B cell (primary cell): ENCODE measurements at regions not wholly inside any gene's neighbourhood (a gene's known extent, or its start where the extent isn't known, plus 50 kb on each side); places are given as distances from the start of the nearest gene placed in this dataset.

Experiments used
- ATAC-seq: fragments of 200-7000 bp; cut with Tn5 transposase; one replicate; pipeline ENCODE4 v1.10.0; 2021; ENCODE audit warnings: low read depth, mild to moderate bottlenecking, moderate number of reproducible peaks, moderate library complexity
- CTCF ChIA-PET: fragments of 350-600 bp; sonication (Branson Sonifier 250); formaldehyde crosslinking; loops from one replicate; lab custom pipeline; 2021; ENCODE audit warnings: antibody characterized with exemption, inconsistent platforms; lab: Charles Lee
- POLR2A ChIA-PET: fragments of 350-600 bp; sonication (Branson Sonifier 250); formaldehyde crosslinking; loops from one replicate; lab custom pipeline; 2021; ENCODE audit warnings: antibody characterized with exemption; lab: Charles Lee
- DNase-seq: peaks from one replicate; pipeline ENCODE4 v3.0.0; 2013
- H2AFZ ChIP-seq: 2 replicates; pipeline ENCODE4 v1.6.1; 2012; ENCODE audit warnings: mild to moderate bottlenecking, low read depth, low read length; ENCODE audit not compliant: insufficient read depth, poor library complexity, severe bottlenecking
- H3K27ac ChIP-seq, 2 donors: 1 replicate in 1 of 2; 2 replicates in 1 of 2; pipeline ENCODE4 v1.5.1; 2012 to 2013; ENCODE audit warnings: low read length in 2 of 2, mild to moderate bottlenecking in 2 of 2, moderate library complexity in 1 of 2
- H3K27me3 ChIP-seq, 4 experiments: fragments of 200-600 bp in 1 of 4; sonication (generic) in 1 of 4; replicated peaks in 1 of 4; 1 replicate in 2 of 4; 2 replicates in 2 of 4; pipeline versions ENCODE4 v1.6.1 to v1.7.0; 2013 to 2016; ENCODE audit warnings: low read length in 3 of 4, mild to moderate bottlenecking in 2 of 4, mixed read lengths in 1 of 4, moderate library complexity in 1 of 4; ENCODE audit not compliant: insufficient read depth in 4 of 4, control insufficient read depth in 3 of 4; ENCODE audit errors: control extremely low read depth in 1 of 4
- H3K36me3 ChIP-seq, 2 experiments: replicated peaks in 1 of 2; 1 replicate in 1 of 2; 2 replicates in 1 of 2; pipeline versions ENCODE4 v1.6.1 to v1.7.1; 2013; ENCODE audit warnings: low read length in 1 of 2; ENCODE audit not compliant: insufficient read depth in 2 of 2, control insufficient read depth in 1 of 2; ENCODE audit errors: control extremely low read depth in 1 of 2, extremely low read depth in 1 of 2
- H3K4me1 ChIP-seq, 2 donors: fragments of 200-600 bp in 1 of 2; sonication (generic) in 1 of 2; 1 replicate in 1 of 2; 2 replicates in 1 of 2; pipeline versions ENCODE4 v1.5.1 to v1.6.1; 2013 to 2017; ENCODE audit warnings: low read length in 2 of 2; ENCODE audit not compliant: control insufficient read depth in 2 of 2, insufficient read depth in 2 of 2
- H3K4me2 ChIP-seq: replicated peaks from 2 replicates; pipeline ENCODE3; 2012; ENCODE audit warnings: mild to moderate bottlenecking, low read depth, low read length; ENCODE audit not compliant: poor library complexity, severe bottlenecking
- H3K4me3 ChIP-seq, 5 experiments: fragments of 200-600 bp in 1 of 5; sonication (generic) in 1 of 5; 1 replicate in 3 of 5; 2 replicates in 2 of 5; pipeline versions ENCODE4 v1.5.1 to v1.7.0; 2011 to 2016; ENCODE audit warnings: low read length in 4 of 5, mild to moderate bottlenecking in 4 of 5, low read depth in 2 of 5, control low read depth in 1 of 5, moderate library complexity in 1 of 5; ENCODE audit not compliant: insufficient read depth in 1 of 5; ENCODE audit errors: control extremely low read depth in 1 of 5, extremely low read depth in 1 of 5
- H3K79me2 ChIP-seq: fragments of 200-600 bp; sonication (generic); one replicate; pipeline ENCODE4 v1.6.0; 2016; ENCODE audit warnings: low read length; ENCODE audit not compliant: control insufficient read depth, insufficient read depth
- H3K9ac ChIP-seq: fragments of 200-600 bp; sonication (generic); 2 replicates; pipeline ENCODE4 v1.6.1; 2017; ENCODE audit warnings: mild to moderate bottlenecking, low read length, moderate library complexity
- H3K9me3 ChIP-seq, 3 donors: one replicate each; pipeline versions ENCODE4 v1.6.1 to v1.7.1; 2013; ENCODE audit warnings: low read length in 2 of 3; ENCODE audit not compliant: control insufficient read depth in 2 of 3, insufficient read depth in 1 of 3; ENCODE audit errors: control extremely low read depth in 1 of 3
- H4K20me1 ChIP-seq: 2 replicates; pipeline ENCODE4 v1.6.0; 2012; ENCODE audit warnings: mild to moderate bottlenecking, low read length; ENCODE audit not compliant: insufficient read depth, control insufficient read depth, poor library complexity, severe bottlenecking
- H3K27ac Mint-ChIP-seq: one replicate; pipeline ENCODE4 v1.8.0; 2021; ENCODE audit warnings: mixed read lengths
- H3K27me3 Mint-ChIP-seq: one replicate; pipeline ENCODE4 v1.8.0; 2021; ENCODE audit warnings: mixed read lengths
- H3K4me1 Mint-ChIP-seq: one replicate; pipeline ENCODE4 v1.8.0; 2021; ENCODE audit warnings: mixed read lengths
- H3K4me3 Mint-ChIP-seq: one replicate; pipeline ENCODE4 v1.8.0; 2021; ENCODE audit warnings: mixed read lengths
- H3K9me3 Mint-ChIP-seq: one replicate; pipeline ENCODE4 v1.8.0; 2022; ENCODE audit warnings: mixed read lengths; ENCODE audit not compliant: insufficient read depth
- CTCF ChIP-seq: fragments of 200-600 bp; IDR thresholded peaks from one replicate; pipeline ENCODE4 v1.8.0; 2022; ENCODE audit warnings: antibody characterized with exemption, mild to moderate bottlenecking
- EZH2 ChIP-seq: IDR thresholded peaks from 2 replicates; pipeline ENCODE4 v1.6.1; 2012; ENCODE audit warnings: borderline replicate concordance, low read depth, mild to moderate bottlenecking, moderate library complexity, low read length; ENCODE audit not compliant: insufficient read depth, poor library complexity, severe bottlenecking
- WGBS: methylation state at CpG from one replicate; pipeline ENCODE4 v1.1.5; 2013; ENCODE audit warnings: missing lambda C conversion rate; ENCODE audit not compliant: insufficient coverage; 5-methylcytosine and 5-hydroxymethylcytosine counted together
- intact Hi-C: fragments of 100-400 bp; cut with micrococcal nuclease; formaldehyde crosslinking; loops from one replicate; pipeline ENCODE4 v1.10.0; 2022

GRCh38 chr18:60894254-60894945 lies 438.8 kb upstream of the CDH20 start:
- H3K27ac ChIP-seq = no peak overlapping the region
- ATAC-seq (no peak), DNase-seq (no peak)
- H3K9me3 ChIP-seq = peaks cover 0 to 1% (median 0%) of the 10 kb centered on the region in 3 donors
- H3K4me1 ChIP-seq = no peaks in the 10 kb centered on the region
- H4K20me1 ChIP-seq = no peaks in the 10 kb centered on the region
- no peak overlapping the region for H3K9ac ChIP-seq
- H3K36me3 ChIP-seq = no peaks in the 10 kb centered on the region
- H3K27me3 ChIP-seq = no peaks in the 10 kb centered on the region
- POLR2A ChIA-PET = no interaction called here
- Mint-ChIP-seq H3K9me3 (peaks cover 3% of the 10 kb centered on the region), H3K27me3 (no peaks in the 10 kb centered on the region), H3K4me3 (no peak overlapping the region), H3K4me1 (no peaks in the 10 kb centered on the region), H3K27ac (no peak overlapping the region)
- H3K4me3 ChIP-seq = no peak overlapping the region
- H3K79me2 ChIP-seq = no peaks in the 10 kb centered on the region
- intact Hi-C loops = no loop called here
- no peak overlapping the region for H3K4me2 ChIP-seq
- no peak for TF ChIP-seq EZH2
- no peak for TF ChIP-seq CTCF
- WGBS = 82% methylated on average over 3 of the region's 8 CpGs
- CTCF ChIA-PET = no interaction called here
- no peak overlapping the region for H2AFZ ChIP-seq

- no peak overlapping the region for H3K27ac Mint-ChIP-seq
- H3K9ac ChIP-seq = no peak overlapping the region
- H3K9me3 ChIP-seq = peaks cover 0 to under 1% (median 0%) of the 10 kb centered on the region in 3 donors
- H3K79me2 ChIP-seq = no peaks in the 10 kb centered on the region
- H4K20me1 ChIP-seq = no peaks in the 10 kb centered on the region
- ChIA-PET CTCF (no interaction called here), POLR2A (no interaction called here)
- no peak overlapping the region for H3K27ac ChIP-seq
- ATAC-seq (no peak), DNase-seq (no peak)
- H3K4me1 ChIP-seq = no peaks in the 10 kb centered on the region
- H3K27me3 Mint-ChIP-seq = no peaks in the 10 kb centered on the region
- TF ChIP-seq CTCF (no peak), EZH2 (no peak)
- no peaks in the 10 kb centered on the region for H3K36me3 ChIP-seq
- no peak overlapping the region for H3K4me2 ChIP-seq
- H3K9me3 Mint-ChIP-seq = peaks cover 3% of the 10 kb centered on the region
- intact Hi-C loops = no loop called here
- 80% methylated on average over 2 of the region's 3 CpGs for WGBS
- no peak overlapping the region for H3K4me3 Mint-ChIP-seq
- H3K4me1 Mint-ChIP-seq = no peaks in the 10 kb centered on the region
- no peak overlapping the region for H3K4me3 ChIP-seq
- no peak overlapping the region for H2AFZ ChIP-seq
- H3K27me3 ChIP-seq = no peaks in the 10 kb centered on the region
These were observed 438.0 kb upstream of the CDH20 start for GRCh38 chr18:60895181-60895580.
